Uterus (tissue), 3 donors: ENCODE measurements at regions not wholly inside any gene's neighbourhood (a gene's known extent, or its start where the extent isn't known, plus 50 kb on each side); places are given as distances from the start of the nearest gene placed in this dataset.

Source experiments
- DNase-seq, 2 donors: peaks; one replicate each; pipeline ENCODE4 v3.0.0-alpha.2; 2019 to 2020
- H3K27ac ChIP-seq, 2 donors: fragments of 200-600 bp; sonication (generic); 1 replicate in 1 of 2; 2 replicates in 1 of 2; pipeline ENCODE4 v1.5.1; 2016 to 2018
- H3K27me3 ChIP-seq, 2 donors: fragments of 200-600 bp; sonication (generic); one replicate each; pipeline ENCODE4 v1.5.1; 2018 to 2019; ENCODE audit warnings: control low read depth in 1 of 2
- H3K36me3 ChIP-seq, 2 donors: fragments of 200-600 bp; sonication (generic); one replicate each; pipeline ENCODE4 v1.5.1; 2019; ENCODE audit warnings: control low read depth in 1 of 2
- H3K4me1 ChIP-seq, 2 donors: fragments of 200-600 bp; sonication (generic); one replicate each; pipeline ENCODE4 v1.5.1; 2018 to 2019; ENCODE audit warnings: control low read depth in 1 of 2
- H3K4me3 ChIP-seq, 2 donors: fragments of 200-600 bp; sonication (generic); 1 replicate in 1 of 2; 2 replicates in 1 of 2; pipeline ENCODE4 v1.5.1; 2018 to 2019; ENCODE audit warnings: mild to moderate bottlenecking in 1 of 2
- H3K9me3 ChIP-seq, 2 donors: fragments of 200-600 bp; sonication (generic); one replicate each; pipeline ENCODE4 v1.5.1; 2019; ENCODE audit warnings: control low read depth in 1 of 2
- POLR2A ChIP-seq, 2 donors: fragments of 450-650 bp; IDR thresholded peaks; one replicate each; pipeline ENCODE4 v1.6.1; 2016; ENCODE audit warnings: antibody characterized with exemption in 2 of 2, mild to moderate bottlenecking in 1 of 2, moderate library complexity in 1 of 2
- intact Hi-C: fragments of 100-400 bp; cut with DNase I; formaldehyde crosslinking; loops from one replicate; pipeline ENCODE4 v1.15.1; 2023; ENCODE audit warnings: low total_unique reads
- TF ChIP-seq, protein P1 (sequence below), 4 experiments: fragments of 200-600 bp in 2 of 4; fragments of 450-650 bp in 2 of 4; sonication (generic) in 2 of 4; IDR thresholded peaks; one replicate each; pipeline ENCODE4 v1.5.1; 2016 to 2019; ENCODE audit warnings: antibody characterized with exemption in 4 of 4, mild to moderate bottlenecking in 2 of 4, moderate library complexity in 1 of 4
- donor health status: DM: yes; HTN: yes; CAD: no.

DNA sequence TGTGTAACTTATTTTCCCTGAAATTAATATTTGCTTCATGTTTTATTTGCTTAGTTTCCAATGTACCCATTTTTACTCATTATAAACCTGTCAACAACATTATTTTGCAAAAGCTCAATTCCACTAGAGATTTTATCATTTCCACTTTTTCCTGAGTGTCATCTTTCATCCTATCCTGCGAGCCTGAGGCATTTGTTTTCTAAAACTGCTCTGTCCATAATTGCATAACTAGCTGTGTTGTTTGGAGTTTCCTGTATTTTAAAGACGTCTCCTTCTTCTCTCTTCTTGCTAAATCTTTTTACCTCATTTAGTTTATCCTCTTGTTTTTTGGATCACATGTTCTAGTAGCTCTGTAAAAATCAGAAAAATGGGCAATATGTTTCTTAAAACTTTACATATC, 332.7 kb upstream of the NOVA1 start:
- no peak for DNase-seq
- intact Hi-C loops = no loop called here
- Histone ChIP-seq H3K4me3 (no peak overlapping the region), H3K4me1 (no peaks in the 10 kb centered on the region), H3K27me3 (no peaks in the 10 kb centered on the region), H3K9me3 (peaks cover 0 to 5% of the 10 kb centered on the region in 2 donors), H3K36me3 (no peaks in the 10 kb centered on the region), H3K27ac (no peak overlapping the region)
- TF ChIP-seq, protein P1, sequence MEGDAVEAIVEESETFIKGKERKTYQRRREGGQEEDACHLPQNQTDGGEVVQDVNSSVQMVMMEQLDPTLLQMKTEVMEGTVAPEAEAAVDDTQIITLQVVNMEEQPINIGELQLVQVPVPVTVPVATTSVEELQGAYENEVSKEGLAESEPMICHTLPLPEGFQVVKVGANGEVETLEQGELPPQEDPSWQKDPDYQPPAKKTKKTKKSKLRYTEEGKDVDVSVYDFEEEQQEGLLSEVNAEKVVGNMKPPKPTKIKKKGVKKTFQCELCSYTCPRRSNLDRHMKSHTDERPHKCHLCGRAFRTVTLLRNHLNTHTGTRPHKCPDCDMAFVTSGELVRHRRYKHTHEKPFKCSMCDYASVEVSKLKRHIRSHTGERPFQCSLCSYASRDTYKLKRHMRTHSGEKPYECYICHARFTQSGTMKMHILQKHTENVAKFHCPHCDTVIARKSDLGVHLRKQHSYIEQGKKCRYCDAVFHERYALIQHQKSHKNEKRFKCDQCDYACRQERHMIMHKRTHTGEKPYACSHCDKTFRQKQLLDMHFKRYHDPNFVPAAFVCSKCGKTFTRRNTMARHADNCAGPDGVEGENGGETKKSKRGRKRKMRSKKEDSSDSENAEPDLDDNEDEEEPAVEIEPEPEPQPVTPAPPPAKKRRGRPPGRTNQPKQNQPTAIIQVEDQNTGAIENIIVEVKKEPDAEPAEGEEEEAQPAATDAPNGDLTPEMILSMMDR (IDR thresholded peaks at IDR 0.05) = no peak
- no peak for TF ChIP-seq POLR2A (IDR thresholded peaks at IDR 0.05)

DNA sequence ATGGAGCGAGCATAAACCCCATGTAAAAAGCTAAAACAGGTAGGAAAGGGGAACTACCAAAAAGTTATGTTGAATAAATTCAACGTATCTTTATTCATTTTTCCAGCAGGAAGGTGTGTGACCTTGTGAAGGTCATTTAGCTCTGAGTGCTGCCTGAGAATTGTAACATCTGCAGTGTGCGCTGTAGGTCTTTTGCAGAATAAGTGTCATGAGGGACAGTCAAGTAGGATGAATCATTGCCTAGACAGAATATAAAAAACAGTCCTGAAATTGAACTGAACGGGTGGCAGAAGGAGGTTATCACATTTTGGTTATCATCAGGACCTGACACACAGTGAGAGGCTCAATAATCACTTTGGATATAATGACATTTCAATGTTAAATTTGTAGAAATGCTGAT, 334.8 kb upstream of the NOVA1 start:
- no peak for DNase-seq
- no peaks in the 10 kb centered on the region for H3K27me3 ChIP-seq
- H3K36me3 ChIP-seq = no peaks in the 10 kb centered on the region
- intact Hi-C loops = no loop called here
- H3K4me1 ChIP-seq = no peaks in the 10 kb centered on the region
- H3K27ac ChIP-seq = no peak overlapping the region
- TF ChIP-seq, protein P1 (IDR thresholded peaks at IDR 0.05) = no peak
- TF ChIP-seq POLR2A (IDR thresholded peaks at IDR 0.05) = no peak
- H3K9me3 ChIP-seq = peaks cover 0 to 5% of the 10 kb centered on the region in 2 donors
- H3K4me3 ChIP-seq = no peak overlapping the region

DNA sequence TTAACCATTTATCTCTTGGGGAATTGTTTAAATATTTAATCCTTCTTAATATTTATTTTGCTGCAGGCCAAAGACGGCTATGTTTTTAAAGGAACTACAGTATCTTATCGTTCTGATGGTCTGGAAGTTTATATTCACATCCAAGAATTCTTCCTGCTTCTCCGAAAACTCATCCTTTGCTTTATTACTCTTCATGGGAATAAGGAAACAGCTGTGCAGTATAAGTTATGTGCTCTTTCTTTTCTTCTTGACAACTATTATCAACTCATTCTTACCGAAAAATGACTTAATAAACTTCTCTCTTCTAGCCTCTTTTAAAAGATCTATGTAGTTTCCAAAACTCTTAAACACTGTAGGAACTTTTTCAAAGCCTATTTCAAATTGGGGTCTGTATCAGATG, 335.6 kb upstream of the NOVA1 start:
- Histone ChIP-seq H3K4me3 (no peak overlapping the region), H3K9me3 (peaks cover 0 to 5% of the 10 kb centered on the region in 2 donors), H3K36me3 (no peaks in the 10 kb centered on the region), H3K27ac (no peak overlapping the region), H3K4me1 (no peaks in the 10 kb centered on the region), H3K27me3 (no peaks in the 10 kb centered on the region)
- intact Hi-C loops = no loop called here
- TF ChIP-seq, protein P1 (IDR thresholded peaks at IDR 0.05) = no peak
- no peak for TF ChIP-seq POLR2A (IDR thresholded peaks at IDR 0.05)
- DNase-seq = no peak

DNA sequence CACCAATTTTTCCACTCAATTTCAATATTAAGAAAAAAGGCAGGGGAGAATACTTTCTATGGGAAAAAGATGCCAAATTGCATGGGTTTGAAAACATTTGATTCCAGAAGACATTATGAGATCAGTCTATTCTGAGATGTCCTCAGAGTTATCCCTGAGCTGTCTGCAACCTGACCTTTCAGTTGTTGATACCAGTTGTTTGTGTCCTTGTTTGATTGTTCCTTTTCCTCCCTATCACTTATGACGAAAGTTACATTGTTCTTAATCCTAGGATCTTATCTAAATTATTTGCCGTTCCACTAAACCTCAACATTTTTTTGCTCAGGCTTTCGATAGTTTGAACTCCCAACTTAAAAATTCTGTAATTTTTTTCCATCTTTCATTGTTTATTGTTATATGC, 336.3 kb upstream of the NOVA1 start:
- intact Hi-C loops = no loop called here

DNA sequence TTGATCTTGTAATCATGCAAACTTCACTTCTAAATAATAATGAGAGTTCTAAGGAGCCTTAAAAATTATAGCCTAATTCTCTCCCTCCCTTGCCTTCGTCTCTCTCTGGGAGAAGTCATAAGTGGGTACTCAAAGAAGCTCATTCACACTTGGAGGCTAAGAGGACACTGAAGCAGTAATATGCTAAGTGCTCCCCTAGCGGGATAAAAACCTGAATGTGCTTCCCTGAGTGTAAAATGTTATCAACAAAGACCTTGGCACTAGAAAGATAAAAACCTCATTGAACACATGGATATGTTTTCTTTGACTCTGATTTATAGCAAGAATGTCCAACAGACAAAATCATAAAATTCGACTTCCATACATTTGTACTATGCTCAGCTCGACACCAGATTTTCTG, 337.9 kb upstream of the NOVA1 start:
- H3K4me3 ChIP-seq = no peak overlapping the region
- H3K4me1 ChIP-seq = no peaks in the 10 kb centered on the region
- no peak for DNase-seq
- H3K27me3 ChIP-seq = no peaks in the 10 kb centered on the region
- no peak for TF ChIP-seq POLR2A (IDR thresholded peaks at IDR 0.05)
- TF ChIP-seq, protein P1 (IDR thresholded peaks at IDR 0.05) = no peak
- intact Hi-C loops = no loop called here
- H3K27ac ChIP-seq = no peak overlapping the region
- no peaks in the 10 kb centered on the region for H3K9me3 ChIP-seq
- H3K36me3 ChIP-seq = no peaks in the 10 kb centered on the region

More for the DNA sequence above, 336.3 kb upstream of the NOVA1 start:
- Histone ChIP-seq H3K9me3 (peaks cover 0 to 5% of the 10 kb centered on the region in 2 donors), H3K4me3 (no peak overlapping the region), H3K27ac (no peak overlapping the region), H3K4me1 (no peaks in the 10 kb centered on the region), H3K27me3 (no peaks in the 10 kb centered on the region), H3K36me3 (no peaks in the 10 kb centered on the region)
- DNase-seq = no peak
- no peak for TF ChIP-seq POLR2A (IDR thresholded peaks at IDR 0.05)

DNA sequence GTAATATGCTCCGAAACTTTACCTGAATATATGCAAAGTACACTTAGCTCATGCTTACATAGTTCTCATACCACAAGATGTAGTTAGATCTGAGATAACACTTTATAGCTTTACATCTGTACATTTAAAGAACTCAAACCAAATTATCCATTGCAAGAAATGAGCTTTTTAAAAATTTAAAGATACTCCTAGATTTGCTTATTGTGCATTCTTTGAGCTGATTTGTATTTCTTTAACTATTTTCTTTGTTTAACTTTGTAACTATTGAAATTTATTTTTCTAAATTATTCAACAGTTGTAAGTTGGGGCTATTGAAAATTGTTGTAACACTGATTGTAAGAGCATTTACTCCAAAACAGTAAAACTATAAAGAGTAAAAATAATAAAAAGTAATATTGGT, 340.2 kb upstream of the NOVA1 start:
- Histone ChIP-seq H3K27ac (no peak overlapping the region), H3K4me1 (no peaks in the 10 kb centered on the region), H3K27me3 (no peaks in the 10 kb centered on the region), H3K9me3 (no peaks in the 10 kb centered on the region), H3K4me3 (no peak overlapping the region), H3K36me3 (no peaks in the 10 kb centered on the region)
- no peak for TF ChIP-seq POLR2A (IDR thresholded peaks at IDR 0.05)
- TF ChIP-seq, protein P1 (IDR thresholded peaks at IDR 0.05) = no peak
- intact Hi-C loops = no loop called here
- DNase-seq = no peak
